Testis (tissue), 2 donors: ENCODE measurements at regions not wholly inside any gene's neighbourhood (a gene's known extent, or its start where the extent isn't known, plus 50 kb on each side); places are given as distances from the start of the nearest gene placed in this dataset.

Experiments
- POLR2A ChIP-seq: fragments of 450-650 bp; IDR thresholded peaks from one replicate; pipeline ENCODE4 v1.6.1; 2017; ENCODE audit warnings: antibody characterized with exemption, mild to moderate bottlenecking, moderate library complexity
- TF ChIP-seq, protein P1 (sequence below), 3 experiments: fragments of 450-650 bp in 2 of 3; fragments of 200-600 bp in 1 of 3; sonication (generic) in 1 of 3; IDR thresholded peaks; one replicate each; pipeline ENCODE4 v1.5.1; 2016 to 2019; ENCODE audit warnings: antibody characterized with exemption in 3 of 3, mild to moderate bottlenecking in 2 of 3, moderate library complexity in 1 of 3

DNA sequence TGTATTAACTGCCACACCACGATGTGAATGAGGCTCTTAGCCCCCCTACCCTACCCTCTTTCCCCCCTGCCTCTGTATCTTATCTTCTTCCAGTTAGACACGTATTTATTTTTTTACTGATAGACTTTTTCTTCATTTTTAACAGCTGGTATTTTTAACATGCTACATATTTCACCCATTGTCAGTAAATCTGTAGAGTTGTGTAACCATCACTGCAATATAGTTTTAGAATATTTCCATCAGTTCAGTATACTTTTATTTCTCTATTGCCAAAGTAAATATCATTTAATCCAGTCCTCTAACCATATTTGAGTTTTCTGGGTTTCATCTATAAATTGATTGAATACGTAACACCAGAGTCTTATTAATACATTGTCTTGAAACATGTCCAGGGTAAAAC, 62.8 kb downstream of the SPATA31C2 start:
- TF ChIP-seq, protein P1, sequence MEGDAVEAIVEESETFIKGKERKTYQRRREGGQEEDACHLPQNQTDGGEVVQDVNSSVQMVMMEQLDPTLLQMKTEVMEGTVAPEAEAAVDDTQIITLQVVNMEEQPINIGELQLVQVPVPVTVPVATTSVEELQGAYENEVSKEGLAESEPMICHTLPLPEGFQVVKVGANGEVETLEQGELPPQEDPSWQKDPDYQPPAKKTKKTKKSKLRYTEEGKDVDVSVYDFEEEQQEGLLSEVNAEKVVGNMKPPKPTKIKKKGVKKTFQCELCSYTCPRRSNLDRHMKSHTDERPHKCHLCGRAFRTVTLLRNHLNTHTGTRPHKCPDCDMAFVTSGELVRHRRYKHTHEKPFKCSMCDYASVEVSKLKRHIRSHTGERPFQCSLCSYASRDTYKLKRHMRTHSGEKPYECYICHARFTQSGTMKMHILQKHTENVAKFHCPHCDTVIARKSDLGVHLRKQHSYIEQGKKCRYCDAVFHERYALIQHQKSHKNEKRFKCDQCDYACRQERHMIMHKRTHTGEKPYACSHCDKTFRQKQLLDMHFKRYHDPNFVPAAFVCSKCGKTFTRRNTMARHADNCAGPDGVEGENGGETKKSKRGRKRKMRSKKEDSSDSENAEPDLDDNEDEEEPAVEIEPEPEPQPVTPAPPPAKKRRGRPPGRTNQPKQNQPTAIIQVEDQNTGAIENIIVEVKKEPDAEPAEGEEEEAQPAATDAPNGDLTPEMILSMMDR (IDR thresholded peaks at IDR 0.05): no peak
- TF ChIP-seq POLR2A: no peak
